Keratinocyte (primary cell): ENCODE measurements at regions not wholly inside any gene's neighbourhood (a gene's known extent, or its start where the extent isn't known, plus 50 kb on each side); places are given as distances from the start of the nearest gene placed in this dataset.

Experiments used
- DNase-seq: peaks from one replicate; pipeline ENCODE4 v3.0.0-alpha.2; 2011; ENCODE audit warnings: low read depth, missing footprints, low spot score
- FAIRE-seq: peaks from 2 replicates; lab custom pipeline; 2011; peaks lifted over from hg19 to GRCh38; lab: Jason Lieb, UNC
- H2AFZ ChIP-seq: 2 replicates; pipeline ENCODE4 v1.6.0; 2012; ENCODE audit warnings: low read length, control low read depth, inconsistent platforms; ENCODE audit not compliant: control insufficient read depth
- H3K27ac ChIP-seq: 2 replicates; pipeline ENCODE4 v1.5.1; 2011; ENCODE audit warnings: low read length; ENCODE audit not compliant: control insufficient read depth, insufficient read depth
- H3K27me3 ChIP-seq: 3 replicates; pipeline ENCODE4 v1.6.0; 2011; ENCODE audit warnings: low read length; ENCODE audit not compliant: control insufficient read depth, insufficient read depth; ENCODE audit errors: extremely low read depth
- H3K36me3 ChIP-seq, 2 experiments: 2 replicates in 1 of 2; 3 replicates in 1 of 2; pipeline ENCODE4 v1.5.1; 2011; ENCODE audit warnings: low read length in 2 of 2, mild to moderate bottlenecking in 1 of 2; ENCODE audit not compliant: control insufficient read depth in 2 of 2, insufficient read depth in 2 of 2; ENCODE audit errors: extremely low read depth in 1 of 2
- H3K4me1 ChIP-seq: 3 replicates; pipeline ENCODE4 v1.5.1; 2011; ENCODE audit warnings: low read length; ENCODE audit not compliant: control insufficient read depth, insufficient read depth; ENCODE audit errors: extremely low read depth
- H3K4me2 ChIP-seq: 3 replicates; pipeline ENCODE4 v1.6.0; 2011; ENCODE audit warnings: low read depth, low read length; ENCODE audit not compliant: control insufficient read depth, insufficient read depth; ENCODE audit errors: extremely low read depth
- H3K4me3 ChIP-seq, 3 experiments: fragments of 200-600 bp in 1 of 3; sonication (generic) in 1 of 3; 2 replicates in 2 of 3; 3 replicates in 1 of 3; pipeline ENCODE4 v1.5.1; 2011 to 2016; ENCODE audit warnings: low read length in 3 of 3, mild to moderate bottlenecking in 3 of 3, control low read depth in 2 of 3, inconsistent platforms in 1 of 3, low read depth in 1 of 3, mixed read lengths in 1 of 3, mixed run types in 1 of 3, moderate library complexity in 1 of 3; ENCODE audit not compliant: control insufficient read depth in 2 of 3, insufficient read depth in 2 of 3; ENCODE audit errors: extremely low read depth in 1 of 3
- H3K79me2 ChIP-seq: 2 replicates; pipeline ENCODE4 v1.6.0; 2012; ENCODE audit warnings: low read length; ENCODE audit not compliant: control insufficient read depth, insufficient read depth
- H3K9ac ChIP-seq: 3 replicates; pipeline ENCODE4 v1.6.0; 2011; ENCODE audit warnings: low read length; ENCODE audit not compliant: control insufficient read depth, insufficient read depth; ENCODE audit errors: extremely low read depth
- H3K9me1 ChIP-seq: 3 replicates; pipeline ENCODE4 v1.6.0; 2011; ENCODE audit warnings: low read length; ENCODE audit not compliant: control insufficient read depth, insufficient read depth; ENCODE audit errors: extremely low read depth
- H3K9me3 ChIP-seq: 2 replicates; pipeline ENCODE4 v1.5.1; 2012; ENCODE audit warnings: low read depth, low read length; ENCODE audit not compliant: control insufficient read depth
- H4K20me1 ChIP-seq: 3 replicates; pipeline ENCODE4 v1.6.0; 2011; ENCODE audit warnings: low read length; ENCODE audit not compliant: control insufficient read depth, insufficient read depth; ENCODE audit errors: extremely low read depth
- EZH2 ChIP-seq: IDR thresholded peaks from one replicate; pipeline ENCODE4 v1.6.1; 2012; ENCODE audit warnings: inconsistent platforms, mild to moderate bottlenecking, low read length, moderate library complexity
- dilution Hi-C: fragments of 300-500 bp; cut with MboI; formaldehyde crosslinking; loops from one replicate; pipeline ENCODE4 v1.7.0; 2020; ENCODE audit warnings: low sequenced_read_pairs; ENCODE audit not compliant: extremely low pct_ligation_motif_present
- TF ChIP-seq, protein P1 (sequence below), 3 experiments: IDR thresholded peaks in 1 of 3; conservative IDR thresholded peaks in 1 of 3; optimal IDR thresholded peaks in 1 of 3; 2 replicates in 2 of 3; 3 replicates in 1 of 3; pipeline versions ENCODE3 to v1.5.1; 2011; ENCODE audit warnings: low read length in 3 of 3, mild to moderate bottlenecking in 3 of 3, moderate library complexity in 2 of 3, control low read depth in 1 of 3, inconsistent platforms in 1 of 3; ENCODE audit not compliant: insufficient read depth in 2 of 3; ENCODE audit errors: extremely low read depth in 1 of 3

DNA sequence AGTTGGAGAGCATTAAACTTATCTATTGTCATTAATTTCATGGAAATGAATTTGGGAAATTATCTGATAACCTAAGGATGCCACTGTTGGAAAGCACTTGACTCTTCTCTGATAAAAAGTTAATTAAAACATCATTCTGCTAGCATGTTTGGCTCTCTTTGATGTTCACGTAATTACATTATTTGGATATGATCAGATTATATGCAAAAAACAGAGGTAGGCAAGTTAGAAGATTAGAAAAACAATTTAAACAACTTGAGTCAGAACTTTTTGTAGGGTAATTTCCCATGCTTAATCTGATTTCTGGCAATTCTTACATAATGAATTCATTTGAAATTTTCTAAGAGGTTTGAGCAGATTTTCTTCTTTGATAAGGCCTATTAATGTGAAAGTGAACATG is 882.9 kb downstream of the TRAM1L1 start:
- no peak overlapping the region for H2AFZ ChIP-seq
- dilution Hi-C loops, result no loop called here
- H3K27me3 ChIP-seq, result no peaks in the 10 kb centered on the region
- no peaks in the 10 kb centered on the region for H3K9me3 ChIP-seq
- no peaks in the 10 kb centered on the region for H3K4me1 ChIP-seq
- DNase-seq (no peak), FAIRE-seq (no peak)
- H3K9ac ChIP-seq, result no peak overlapping the region
- no peak overlapping the region for H3K4me3 ChIP-seq
- no peak overlapping the region for H3K27ac ChIP-seq
- H4K20me1 ChIP-seq, result no peaks in the 10 kb centered on the region
- H3K79me2 ChIP-seq, result no peaks in the 10 kb centered on the region
- H3K9me1 ChIP-seq, result no peaks in the 10 kb centered on the region
- no peak for TF ChIP-seq EZH2
- H3K36me3 ChIP-seq, result no peaks in the 10 kb centered on the region
- no peak overlapping the region for H3K4me2 ChIP-seq

DNA sequence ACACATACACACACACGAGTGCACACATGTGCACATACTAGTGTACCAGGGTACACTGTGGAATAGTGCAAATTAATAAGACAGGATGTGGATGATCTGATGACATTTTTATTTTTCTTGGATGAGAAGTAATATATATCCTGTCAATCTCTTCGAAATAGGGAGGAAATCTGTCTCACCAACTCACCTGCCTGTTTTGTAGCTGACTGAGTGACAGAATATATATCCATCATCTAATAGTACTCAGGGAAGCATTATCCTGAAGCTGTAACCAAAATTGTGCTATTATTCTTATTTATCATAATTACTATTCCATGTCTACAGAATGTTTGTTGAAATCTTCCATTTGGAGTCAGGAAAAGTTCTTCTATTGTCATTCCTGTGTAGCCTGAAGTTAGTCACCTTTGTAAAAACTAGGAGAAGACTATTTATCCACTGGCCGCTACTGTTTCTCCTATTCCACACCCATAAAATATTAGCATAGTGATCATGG is 888.0 kb downstream of the TRAM1L1 start:
- Histone ChIP-seq H3K4me2 (no peak overlapping the region), H3K36me3 (no peaks in the 10 kb centered on the region), H3K9me3 (no peaks in the 10 kb centered on the region), H3K4me3 (no peak overlapping the region), H3K9ac (no peak overlapping the region), H4K20me1 (no peaks in the 10 kb centered on the region), H3K27me3 (no peaks in the 10 kb centered on the region), H3K27ac (no peak overlapping the region), H3K79me2 (no peaks in the 10 kb centered on the region), H3K4me1 (no peaks in the 10 kb centered on the region), H3K9me1 (no peaks in the 10 kb centered on the region), H2AFZ (no peak overlapping the region)
- no peak for DNase-seq
- FAIRE-seq, result no peak
- TF ChIP-seq, protein P1, sequence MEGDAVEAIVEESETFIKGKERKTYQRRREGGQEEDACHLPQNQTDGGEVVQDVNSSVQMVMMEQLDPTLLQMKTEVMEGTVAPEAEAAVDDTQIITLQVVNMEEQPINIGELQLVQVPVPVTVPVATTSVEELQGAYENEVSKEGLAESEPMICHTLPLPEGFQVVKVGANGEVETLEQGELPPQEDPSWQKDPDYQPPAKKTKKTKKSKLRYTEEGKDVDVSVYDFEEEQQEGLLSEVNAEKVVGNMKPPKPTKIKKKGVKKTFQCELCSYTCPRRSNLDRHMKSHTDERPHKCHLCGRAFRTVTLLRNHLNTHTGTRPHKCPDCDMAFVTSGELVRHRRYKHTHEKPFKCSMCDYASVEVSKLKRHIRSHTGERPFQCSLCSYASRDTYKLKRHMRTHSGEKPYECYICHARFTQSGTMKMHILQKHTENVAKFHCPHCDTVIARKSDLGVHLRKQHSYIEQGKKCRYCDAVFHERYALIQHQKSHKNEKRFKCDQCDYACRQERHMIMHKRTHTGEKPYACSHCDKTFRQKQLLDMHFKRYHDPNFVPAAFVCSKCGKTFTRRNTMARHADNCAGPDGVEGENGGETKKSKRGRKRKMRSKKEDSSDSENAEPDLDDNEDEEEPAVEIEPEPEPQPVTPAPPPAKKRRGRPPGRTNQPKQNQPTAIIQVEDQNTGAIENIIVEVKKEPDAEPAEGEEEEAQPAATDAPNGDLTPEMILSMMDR (optimal IDR thresholded peaks at IDR 0.05 in 1 of 3, IDR thresholded peaks at IDR 0.05 in 1 of 3, conservative IDR thresholded peaks at IDR 0.05 in 1 of 3; ENCODE audit: extremely low read depth in 1 of 3, insufficient read depth in 2 of 3, low read length in 3 of 3), result no peak
- TF ChIP-seq EZH2, result no peak
- dilution Hi-C loops, result no loop called here

DNA sequence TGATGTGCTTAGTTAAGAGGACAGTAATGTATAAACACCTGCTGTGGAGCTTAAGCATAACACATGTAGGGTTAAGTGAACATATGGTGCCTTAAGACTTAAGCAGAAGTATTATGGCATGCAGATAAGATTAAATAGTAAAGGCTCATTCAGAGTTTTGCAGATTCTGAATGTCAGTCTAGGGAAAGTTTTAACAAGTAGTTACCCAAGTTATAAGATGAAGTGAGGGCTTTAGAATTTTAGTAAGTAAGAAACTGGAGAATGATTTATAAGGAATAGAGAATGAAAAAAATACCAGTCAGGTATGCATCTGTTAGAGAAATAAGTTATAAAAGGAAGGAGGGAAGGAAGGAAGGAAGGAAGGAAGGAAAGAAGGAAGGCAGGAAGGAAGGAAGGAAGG is 902.1 kb downstream of the TRAM1L1 start:
- no peak for FAIRE-seq
- H3K4me3 ChIP-seq, result no peak overlapping the region

More for the DNA sequence above, 902.1 kb downstream of the TRAM1L1 start:
- Histone ChIP-seq H3K79me2 (no peaks in the 10 kb centered on the region), H3K4me2 (no peak overlapping the region), H3K9me3 (no peaks in the 10 kb centered on the region), H3K9ac (no peak overlapping the region), H3K27ac (no peak overlapping the region), H3K4me1 (no peaks in the 10 kb centered on the region), H2AFZ (no peak overlapping the region), H3K27me3 (no peaks in the 10 kb centered on the region), H4K20me1 (no peaks in the 10 kb centered on the region), H3K36me3 (no peaks in the 10 kb centered on the region), H3K9me1 (no peaks in the 10 kb centered on the region)
- no peak for DNase-seq
- TF ChIP-seq, protein P1 (optimal IDR thresholded peaks at IDR 0.05 in 1 of 3, IDR thresholded peaks at IDR 0.05 in 1 of 3, conservative IDR thresholded peaks at IDR 0.05 in 1 of 3; ENCODE audit: extremely low read depth in 1 of 3, insufficient read depth in 2 of 3, low read length in 3 of 3), result no peak
- TF ChIP-seq EZH2, result no peak
- dilution Hi-C loops, result no loop called here
